Spleen (tissue), 11 donors: ENCODE measurements at regions not wholly inside any gene's neighbourhood (a gene's known extent, or its start where the extent isn't known, plus 50 kb on each side); places are given as distances from the start of the nearest gene placed in this dataset.

Source experiments
- DNase-seq: peaks from one replicate; pipeline ENCODE4 v3.0.0-alpha.2; 2020
- H3K27ac ChIP-seq, 8 donors: fragments of 200-600 bp; sonication (generic) in 7 of 8; 1 replicate in 4 of 8; 2 replicates in 4 of 8; pipeline versions ENCODE4 v1.5.0 to v1.8.0; 2016 to 2021; ENCODE audit warnings: inconsistent platforms in 4 of 8, mild to moderate bottlenecking in 4 of 8, moderate library complexity in 1 of 8
- H3K27me3 ChIP-seq, 7 donors: fragments of 200-600 bp; sonication (generic) in 6 of 7; replicated peaks in 1 of 7; 1 replicate in 4 of 7; 2 replicates in 3 of 7; pipeline versions ENCODE4 v1.5.0 to v1.8.0; 2016 to 2021; ENCODE audit warnings: inconsistent platforms in 3 of 7, mild to moderate bottlenecking in 1 of 7
- H3K36me3 ChIP-seq, 6 donors: fragments of 200-600 bp; sonication (generic) in 5 of 6; 1 replicate in 4 of 6; 2 replicates in 2 of 6; pipeline versions ENCODE4 v1.5.0 to v1.8.0; 2016 to 2021; ENCODE audit warnings: inconsistent platforms in 2 of 6
- H3K4me1 ChIP-seq, 6 donors: fragments of 200-600 bp; sonication (generic) in 5 of 6; 1 replicate in 3 of 6; 2 replicates in 3 of 6; pipeline versions ENCODE4 v1.5.0 to v1.8.0; 2016 to 2021; ENCODE audit warnings: inconsistent platforms in 3 of 6
- H3K4me3 ChIP-seq, 8 donors: fragments of 200-600 bp; sonication (generic) in 7 of 8; 1 replicate in 4 of 8; 2 replicates in 4 of 8; pipeline versions ENCODE4 v1.5.0 to v1.8.0; 2016 to 2021; ENCODE audit warnings: inconsistent platforms in 4 of 8, mild to moderate bottlenecking in 4 of 8, moderate library complexity in 2 of 8
- H3K9me3 ChIP-seq, 8 donors: fragments of 200-600 bp; sonication (generic) in 7 of 8; 1 replicate in 4 of 8; 2 replicates in 4 of 8; pipeline versions ENCODE4 v1.5.0 to v1.8.0; 2016 to 2021; ENCODE audit warnings: inconsistent platforms in 4 of 8
- CTCF ChIP-seq, 11 experiments: fragments of 200-600 bp in 7 of 11; fragments of 450-650 bp in 4 of 11; sonication (generic) in 4 of 11; IDR thresholded peaks in 8 of 11; conservative IDR thresholded peaks in 3 of 11; 1 replicate in 7 of 11; 2 replicates in 4 of 11; pipeline versions ENCODE4 v1.4.0 to v1.8.0; 2016 to 2021; ENCODE audit warnings: antibody characterized with exemption in 11 of 11, inconsistent platforms in 4 of 11, mild to moderate bottlenecking in 1 of 11
- POLR2A ChIP-seq, 3 donors: fragments of 450-650 bp; IDR thresholded peaks; one replicate each; pipeline ENCODE4 v1.5.1; 2017; ENCODE audit warnings: antibody characterized with exemption in 3 of 3, mild to moderate bottlenecking in 1 of 3
- POLR2AphosphoS5 ChIP-seq, 3 donors: sonication (generic); formaldehyde crosslinking; IDR thresholded peaks; one replicate each; pipeline ENCODE4 v1.5.1; 2017; ENCODE audit warnings: antibody characterized with exemption in 3 of 3
- WGBS, 5 donors: extraction: QIAGEN DNeasy Blood & Tissue Kit in 3 of 5; methylation state at CpG; one replicate each; pipeline versions ENCODE4 v1.1.5 to v1.1.7; 2013 to 2018; 5-methylcytosine and 5-hydroxymethylcytosine counted together
- intact Hi-C: fragments of 100-400 bp; cut with DNase I; formaldehyde crosslinking; loops from one replicate; pipeline ENCODE4 v1.15.0; 2023; ENCODE audit warnings: low total_unique reads
- donor health status: healthy with polysubstance abuse.
- donor health status: DM: no; HTN: no; CAD: no; lungs with moderate emphysema.
- donor health status: DM: no; HTN: no; CAD: no.
- donor health status: Bipolar disorder and iron deficiency.
- donor health status: healthy.
- donor health status: DM: no; HTN: no; CAD: no.
- donor health status: DM: yes; HTN: yes; CAD: no.

GRCh38 chr5:56313596-56313995 lies 80.5 kb upstream of the ANKRD55 start:
- Histone ChIP-seq H3K4me3 (no peak overlapping the region), H3K27me3 (no peaks in the 10 kb centered on the region), H3K36me3 (no peaks in the 10 kb centered on the region), H3K9me3 (no peaks in the 10 kb centered on the region), H3K27ac (no peak overlapping the region), H3K4me1 (peaks cover 0 to 28% (median 5%) of the 10 kb centered on the region in 6 donors)
- DNase-seq: no peak
- TF ChIP-seq CTCF (IDR thresholded peaks at IDR 0.05 in 8 of 11, conservative IDR thresholded peaks at IDR 0.05 in 3 of 11) (no peak), POLR2A (IDR thresholded peaks at IDR 0.05) (no peak), POLR2AphosphoS5 (IDR thresholded peaks at IDR 0.05) (no peak)
- intact Hi-C loops: no loop called here

- Histone ChIP-seq H3K27me3 (no peaks in the 10 kb centered on the region), H3K4me1 (peaks cover 0 to 22% (median 2%) of the 10 kb centered on the region in 6 donors), H3K36me3 (no peaks in the 10 kb centered on the region), H3K9me3 (no peaks in the 10 kb centered on the region), H3K27ac (no peak overlapping the region), H3K4me3 (no peak overlapping the region)
- 72 to 93% (median 84%) methylated on average over 5 of the region's 5 CpGs for WGBS, 5 donors
- TF ChIP-seq POLR2AphosphoS5 (IDR thresholded peaks at IDR 0.05) (no peak), POLR2A (IDR thresholded peaks at IDR 0.05) (no peak), CTCF (IDR thresholded peaks at IDR 0.05 in 8 of 11, conservative IDR thresholded peaks at IDR 0.05 in 3 of 11) (no peak)
- no peak for DNase-seq
- intact Hi-C loops: no loop called here
These were observed 79.9 kb upstream of the ANKRD55 start for GRCh38 chr5:56313004-56313531.

GRCh38 chr5:56311306-56311905 lies 78.3 kb upstream of the ANKRD55 start:
- Histone ChIP-seq H3K9me3 (peaks cover 0 to 8% (median 4%) of the 10 kb centered on the region in 8 donors), H3K27me3 (no peaks in the 10 kb centered on the region), H3K36me3 (no peaks in the 10 kb centered on the region), H3K4me3 (no peak overlapping the region), H3K27ac (no peak overlapping the region), H3K4me1 (peaks cover 0 to 6% (median 0%) of the 10 kb centered on the region in 6 donors)
- 66 to 80% (median 75%) methylated on average over 5 of the region's 5 CpGs for WGBS, 5 donors
- no peak for DNase-seq
- intact Hi-C loops: no loop called here
- TF ChIP-seq POLR2A (IDR thresholded peaks at IDR 0.05): no peak
- no peak for TF ChIP-seq CTCF (IDR thresholded peaks at IDR 0.05 in 8 of 11, conservative IDR thresholded peaks at IDR 0.05 in 3 of 11)
- TF ChIP-seq POLR2AphosphoS5 (IDR thresholded peaks at IDR 0.05): no peak

- DNase-seq: no peak
- Histone ChIP-seq H3K9me3 (peaks cover 0 to 14% (median 9%) of the 10 kb centered on the region in 8 donors), H3K4me3 (no peak overlapping the region), H3K36me3 (no peaks in the 10 kb centered on the region), H3K27me3 (no peaks in the 10 kb centered on the region), H3K4me1 (peaks cover 0 to 5% (median 0%) of the 10 kb centered on the region in 6 donors), H3K27ac (no peak overlapping the region)
- WGBS, 5 donors: 64 to 80% (median 76%) methylated on average over 7 of the region's 7 CpGs
- TF ChIP-seq POLR2AphosphoS5 (IDR thresholded peaks at IDR 0.05): no peak
- TF ChIP-seq POLR2A (IDR thresholded peaks at IDR 0.05): no peak
- TF ChIP-seq CTCF (IDR thresholded peaks at IDR 0.05 in 8 of 11, conservative IDR thresholded peaks at IDR 0.05 in 3 of 11): no peak
- intact Hi-C loops: no loop called here
These were observed 77.6 kb upstream of the ANKRD55 start for GRCh38 chr5:56310711-56311204.
